Fibroblast of the aortic adventitia (primary cell): ENCODE measurements at regions not wholly inside any gene's neighbourhood (a gene's known extent, or its start where the extent isn't known, plus 50 kb on each side); places are given as distances from the start of the nearest gene placed in this dataset.
"Not testable (repeated sequence)": the region's sequence is repeated elsewhere in the genome, so short reads cannot be mapped to it uniquely, and the experiment has no call there.

Experiments
- DNase-seq: peaks from one replicate; pipeline ENCODE4 v3.0.0-alpha.2; 2010; ENCODE audit warnings: low read depth
- H3K4me3 ChIP-seq: 2 replicates; pipeline ENCODE4 v1.5.1; 2011; ENCODE audit warnings: low read depth, mild to moderate bottlenecking, control low read depth, low read length, moderate library complexity

DNA sequence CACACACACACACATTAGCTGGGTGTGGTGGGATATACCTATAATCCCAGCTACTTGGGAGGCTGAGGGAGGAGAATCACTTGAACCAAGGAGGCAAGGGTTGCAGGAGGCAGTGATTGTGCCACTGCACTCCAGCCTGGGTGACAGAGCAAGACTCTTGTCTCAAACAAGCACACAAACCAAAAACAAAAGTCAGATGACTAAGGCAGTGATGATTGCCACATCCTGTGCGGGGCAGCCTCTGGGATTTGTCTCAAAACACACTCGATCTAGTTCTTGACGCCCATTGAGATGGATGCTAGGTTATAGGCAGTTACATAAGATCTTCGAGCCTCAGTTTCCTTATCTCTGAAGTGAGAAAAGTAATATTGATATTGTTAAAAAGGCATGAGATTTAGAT is 57.8 kb upstream of the NBPF8 start:
- not testable (repeated sequence) for H3K4me3 ChIP-seq, DNase-seq

DNA sequence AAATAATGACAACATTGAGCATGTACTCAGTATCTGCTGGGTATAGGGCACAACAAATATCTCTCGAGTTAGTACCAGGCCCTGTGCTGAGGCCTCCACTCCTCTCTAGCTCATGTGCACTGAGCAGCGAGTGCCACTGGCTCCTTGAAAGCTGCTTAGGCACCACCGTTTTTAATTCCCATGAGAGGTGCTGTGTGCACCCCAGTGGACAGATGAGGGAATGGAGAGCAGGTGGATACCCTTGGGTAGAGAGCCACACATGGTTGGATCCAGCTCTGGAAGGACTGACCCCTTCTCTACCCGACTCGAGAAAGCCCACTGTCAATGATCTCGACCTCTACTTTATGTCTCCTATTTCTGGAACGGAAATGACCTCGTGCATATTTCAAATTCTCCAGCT is 58.7 kb upstream of the NBPF8 start:
- H3K4me3 ChIP-seq, DNase-seq: not testable (repeated sequence)

DNA sequence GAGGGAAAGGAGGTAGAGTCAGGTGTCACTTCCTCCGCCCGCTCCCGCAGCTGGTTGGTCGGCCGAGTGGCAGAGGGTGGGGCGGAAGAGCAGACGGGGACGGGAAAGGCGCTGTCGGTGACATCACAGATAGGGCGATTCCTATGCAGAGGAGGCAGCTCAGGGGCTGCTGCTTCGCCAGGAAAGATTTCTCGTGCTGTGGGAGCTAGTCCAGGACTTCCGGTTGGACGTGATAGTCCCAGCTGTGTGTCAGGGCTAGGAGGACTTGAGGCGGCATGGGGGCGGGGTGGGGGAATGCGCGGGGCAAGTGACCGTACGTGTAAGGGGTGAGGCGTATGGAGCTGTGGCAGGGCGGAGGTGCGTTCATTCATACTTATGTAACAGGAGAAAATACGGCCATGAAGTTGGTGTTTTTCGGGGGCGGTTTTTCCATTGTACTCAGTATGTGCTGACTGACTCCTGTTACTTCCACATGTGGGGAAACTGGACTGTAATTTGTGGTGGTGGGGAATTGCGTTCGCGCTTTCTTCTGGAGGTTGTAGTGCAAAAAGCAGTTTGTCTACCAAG is 60.1 kb upstream of the NBPF8 start:
- DNase-seq: peak; percentile 18
- H3K4me3 ChIP-seq: peak overlapping the region; percentile 49

DNA sequence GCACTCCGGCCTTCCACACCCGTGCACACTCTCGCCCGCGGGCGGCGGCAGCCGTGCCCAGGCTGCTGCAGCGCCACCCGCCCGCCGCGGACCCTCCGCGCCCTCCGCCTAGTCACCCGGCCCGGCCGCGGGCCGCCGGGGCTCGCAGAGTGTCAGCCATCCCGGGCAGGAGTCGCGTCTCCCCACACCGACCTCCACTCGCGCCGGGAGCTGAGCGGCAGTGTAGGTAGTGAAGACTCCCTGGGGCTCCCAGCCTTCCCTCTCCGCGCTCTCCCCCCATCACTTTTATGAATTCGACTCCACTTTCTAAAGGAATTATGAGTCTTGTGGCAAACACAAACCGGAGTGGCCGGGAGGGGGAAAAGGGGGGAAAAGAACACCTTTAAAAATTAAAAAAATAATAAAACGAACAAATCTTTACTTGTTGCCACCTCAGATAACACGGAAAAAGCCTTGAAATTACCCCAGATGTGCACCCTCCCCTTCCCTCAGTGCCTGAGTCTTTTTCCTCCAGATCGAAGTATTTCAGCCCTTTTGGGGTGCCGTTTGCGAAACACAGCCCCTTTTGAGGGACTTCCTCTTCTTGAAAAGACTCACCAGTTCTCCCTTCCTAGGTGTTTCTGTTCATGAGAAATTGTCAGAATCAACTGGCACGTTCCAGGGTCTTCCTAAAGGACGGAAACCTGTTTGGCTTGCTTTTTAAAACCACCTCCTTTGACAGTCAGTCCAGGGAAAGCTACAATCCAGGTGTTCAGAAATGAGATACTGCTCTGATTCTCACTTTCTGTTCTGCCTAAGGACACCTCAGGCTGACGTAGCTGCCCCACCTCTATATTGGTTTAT is 72.4 kb upstream of the NBPF8 start:
- not testable (repeated sequence) for H3K4me3 ChIP-seq, DNase-seq

DNA sequence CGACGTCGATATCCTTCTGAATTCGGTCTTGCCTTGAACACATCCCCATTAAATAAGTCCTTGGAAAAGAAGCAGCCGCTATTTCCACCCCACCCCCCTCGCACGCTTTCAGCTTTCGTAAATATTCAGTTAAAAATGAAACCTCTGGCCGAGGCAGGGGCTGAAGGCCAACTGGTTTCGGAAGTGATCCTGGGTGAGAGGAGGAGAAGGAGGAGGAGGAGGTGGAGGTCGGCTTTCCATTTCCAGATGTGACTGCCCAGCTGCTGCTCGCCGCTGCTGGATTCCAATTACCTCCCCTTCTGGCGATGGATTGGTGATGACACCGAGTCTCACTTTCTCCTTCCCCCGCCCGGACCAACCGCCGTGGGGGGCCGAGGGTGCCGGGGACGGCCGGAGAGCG is 73.1 kb upstream of the NBPF8 start:
- peak overlapping the region; percentile 58 for H3K4me3 ChIP-seq
- peak; percentile 16 for DNase-seq

DNA sequence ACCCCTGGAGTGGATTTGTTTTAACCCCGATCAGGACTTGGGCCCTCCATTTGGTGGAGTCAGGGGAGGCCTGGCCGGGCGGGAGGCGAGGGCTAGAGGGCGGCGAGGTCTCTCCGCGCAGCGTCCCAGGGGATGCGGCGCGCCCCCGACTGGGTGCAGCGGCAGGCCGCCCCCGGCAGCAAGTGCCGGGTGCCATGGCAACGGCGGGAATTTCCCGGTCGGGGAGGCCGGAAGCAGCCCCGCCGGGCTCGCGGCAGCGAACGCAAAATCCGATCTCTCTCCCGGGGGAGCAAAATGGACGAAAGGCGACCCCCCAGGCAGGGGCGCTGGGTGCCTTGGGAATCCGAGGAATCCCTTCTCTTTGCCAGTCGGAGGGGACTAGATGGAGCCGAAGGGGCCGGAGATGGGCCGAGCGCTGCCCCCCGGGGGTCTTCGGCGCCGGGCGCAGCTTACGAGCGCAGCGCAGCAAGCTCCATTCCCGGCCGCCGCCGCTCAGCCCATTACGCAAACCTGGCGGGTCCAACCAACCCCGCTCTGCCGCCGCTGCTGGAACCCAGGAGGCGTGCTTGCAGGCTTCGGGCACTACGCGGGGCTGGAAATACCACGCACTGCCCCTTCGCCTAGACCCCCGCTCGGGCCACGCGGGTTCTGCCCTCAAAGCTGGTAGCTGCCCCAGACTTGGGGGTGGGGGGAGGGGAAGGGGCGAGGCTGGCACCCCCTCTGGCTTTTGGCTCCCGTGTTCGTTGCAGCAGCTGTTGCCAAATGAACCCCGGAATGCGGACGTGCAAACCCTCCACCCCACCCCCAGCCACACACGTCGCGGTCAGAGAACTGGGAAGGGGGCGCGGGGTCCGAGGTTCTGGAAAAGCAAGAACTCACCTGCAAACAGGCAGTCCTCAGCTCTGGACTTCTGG is 73.7 kb upstream of the NBPF8 start:
- peak overlapping the region; percentile 58 for H3K4me3 ChIP-seq
- DNase-seq: not testable (repeated sequence)

DNA sequence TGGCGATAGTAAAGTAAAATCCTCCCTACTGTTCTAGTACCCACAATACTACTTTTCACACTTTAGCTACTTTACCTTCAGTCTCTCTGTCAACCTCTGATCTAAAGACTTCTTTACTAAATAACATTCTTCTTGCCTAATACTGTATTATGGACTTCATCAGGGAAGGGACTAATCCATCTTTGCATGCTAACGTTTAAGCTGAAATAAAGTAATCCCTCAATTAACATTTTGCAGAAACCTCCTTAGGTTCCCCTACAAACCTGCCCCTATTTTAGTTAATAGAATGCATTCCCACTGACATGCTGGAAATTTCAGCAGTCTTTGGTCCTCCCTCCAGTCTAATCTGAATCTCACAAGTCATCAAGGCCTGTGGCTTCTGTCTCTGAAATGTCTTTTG is 99.1 kb upstream of the NBPF8 start:
- H3K4me3 ChIP-seq, DNase-seq: not testable (repeated sequence)

DNA sequence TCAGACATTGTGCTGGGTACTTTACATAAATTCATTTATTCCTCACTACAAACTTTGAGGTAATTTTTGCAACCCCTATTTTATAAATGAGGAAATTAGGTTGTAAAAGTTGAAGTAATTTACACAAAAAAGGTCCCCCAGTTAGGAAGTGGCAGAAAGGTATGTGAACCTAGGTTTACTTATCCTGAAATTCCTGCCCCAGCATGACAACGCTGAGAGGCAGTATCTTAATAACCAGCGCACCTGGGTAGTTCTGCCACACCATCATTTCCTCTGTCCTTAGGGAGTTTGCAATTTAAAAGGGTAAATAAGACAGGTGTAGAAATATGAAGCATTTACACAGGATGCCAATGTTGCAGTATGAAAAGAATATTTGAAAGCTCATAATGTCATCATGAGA is 102.9 kb upstream of the NBPF8 start:
- not testable (repeated sequence) for H3K4me3 ChIP-seq, DNase-seq

DNA sequence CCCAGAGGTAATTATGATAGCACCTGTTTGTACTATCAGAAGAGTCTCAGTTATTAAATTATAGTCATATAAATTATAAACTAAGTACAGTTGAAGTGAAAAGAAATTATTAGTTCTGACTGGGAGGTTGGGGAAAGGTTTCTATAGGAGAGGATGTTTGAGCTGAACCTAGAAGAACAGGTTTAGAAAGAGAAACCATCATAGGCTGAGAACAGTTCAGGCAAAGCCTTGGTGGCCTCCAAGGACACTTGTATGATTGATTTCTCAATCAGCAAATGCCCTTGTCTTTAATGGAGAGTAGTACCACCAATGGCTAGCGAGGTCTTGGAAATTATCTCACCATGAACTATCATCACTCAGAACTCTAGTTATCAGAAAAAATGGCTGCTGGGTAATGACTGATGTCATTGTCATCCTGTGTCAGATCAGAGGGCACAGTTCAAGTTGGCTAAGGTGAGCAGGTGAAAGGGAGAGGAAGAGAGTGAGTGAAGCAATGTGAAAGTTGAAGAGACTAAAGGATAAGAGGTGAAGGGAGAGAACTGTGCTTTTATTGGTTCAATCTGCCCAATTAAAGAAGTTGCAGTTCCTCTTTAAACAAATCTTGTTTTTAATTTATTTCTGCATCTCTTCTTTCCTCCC is 105.8 kb upstream of the NBPF8 start:
- not testable (repeated sequence) for H3K4me3 ChIP-seq, DNase-seq

DNA sequence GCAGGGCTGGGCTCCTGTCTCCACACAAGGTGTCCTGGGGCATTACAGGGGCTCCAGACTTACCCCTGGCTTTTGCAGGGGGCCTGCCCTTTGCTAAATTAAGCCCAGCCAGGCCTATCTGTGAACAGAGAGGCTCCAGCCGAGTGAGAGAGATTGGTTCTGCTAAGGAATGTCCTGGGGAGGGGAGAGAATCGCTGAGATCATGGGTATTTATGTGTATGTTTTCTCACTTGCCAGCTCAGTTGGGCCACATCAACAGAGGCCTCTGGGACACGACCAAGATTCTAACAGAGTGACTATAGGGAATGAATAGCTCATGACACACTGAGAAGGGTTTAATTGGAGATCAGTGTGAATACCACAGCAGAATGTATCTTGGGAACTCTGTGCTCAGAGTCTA is 109.8 kb upstream of the NBPF8 start:
- DNase-seq, H3K4me3 ChIP-seq: not testable (repeated sequence)

DNA sequence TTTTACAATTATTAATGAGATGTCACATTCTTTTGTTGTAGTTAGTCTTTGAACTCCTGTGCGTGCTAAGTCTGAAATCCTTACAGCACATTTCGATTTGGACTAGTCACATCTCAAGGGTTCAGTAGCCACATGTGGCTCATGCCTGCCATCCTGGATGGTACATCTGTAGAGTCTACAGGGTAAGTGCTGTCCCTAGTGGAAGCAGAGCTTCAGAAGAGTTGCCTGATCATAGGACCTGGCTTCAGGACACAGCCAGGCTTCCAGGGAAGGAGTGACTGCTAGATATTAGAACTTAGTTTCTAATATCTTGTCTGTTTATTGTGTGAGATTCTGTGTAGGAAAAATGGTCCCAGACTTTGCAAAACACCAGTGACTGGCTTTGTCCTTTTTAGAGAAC is 110.5 kb upstream of the NBPF8 start:
- DNase-seq, H3K4me3 ChIP-seq: not testable (repeated sequence)

DNA sequence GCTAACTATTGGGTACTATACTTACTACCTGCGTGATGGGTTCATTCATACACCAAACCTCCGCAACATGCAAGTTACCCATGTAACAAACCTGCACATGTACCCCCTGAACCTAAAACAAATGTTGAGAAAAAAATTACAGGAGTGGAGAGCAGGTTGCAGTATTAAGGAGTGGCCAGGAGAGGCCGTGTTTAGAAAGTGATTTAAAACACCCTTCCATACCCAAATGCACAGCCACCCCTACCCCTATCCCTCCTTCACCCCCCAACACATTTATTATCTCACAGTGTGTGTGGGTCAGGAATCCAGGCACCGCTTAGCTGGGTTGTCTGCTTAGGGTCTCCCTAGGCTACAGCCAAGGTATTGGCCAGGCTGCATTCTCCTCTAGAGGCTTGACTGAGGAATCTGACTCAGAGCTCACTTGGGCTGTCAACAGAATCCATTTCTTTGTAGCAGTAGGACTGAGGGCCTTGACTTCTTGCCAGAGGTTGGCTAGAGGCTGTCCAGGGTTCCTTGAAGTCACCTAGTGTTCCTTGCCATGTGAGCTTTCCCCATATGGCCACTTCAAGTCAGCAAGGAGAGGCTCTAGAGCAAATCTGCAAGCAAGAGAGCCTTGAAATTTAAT is 115.3 kb upstream of the NBPF8 start:
- DNase-seq, H3K4me3 ChIP-seq: not testable (repeated sequence)

DNA sequence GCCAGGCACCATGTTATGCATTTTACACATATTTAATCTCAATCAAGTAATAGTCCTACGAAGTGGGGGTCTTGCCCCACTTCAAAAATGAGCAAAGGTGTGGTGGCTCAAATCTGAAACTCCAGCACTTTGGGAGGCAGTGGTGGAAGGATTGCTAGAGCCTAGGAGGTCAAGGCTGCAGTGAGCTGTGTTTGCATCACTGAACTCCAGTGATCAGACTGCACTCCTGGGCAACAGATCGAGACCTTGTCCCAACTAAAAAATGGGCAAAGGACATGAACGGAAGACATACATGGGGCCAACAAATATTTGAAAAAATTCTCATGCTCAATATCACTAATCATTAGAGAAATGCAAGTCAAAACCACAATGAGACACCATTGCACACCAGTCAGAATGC is 116.3 kb upstream of the NBPF8 start:
- not testable (repeated sequence) for H3K4me3 ChIP-seq, DNase-seq

DNA sequence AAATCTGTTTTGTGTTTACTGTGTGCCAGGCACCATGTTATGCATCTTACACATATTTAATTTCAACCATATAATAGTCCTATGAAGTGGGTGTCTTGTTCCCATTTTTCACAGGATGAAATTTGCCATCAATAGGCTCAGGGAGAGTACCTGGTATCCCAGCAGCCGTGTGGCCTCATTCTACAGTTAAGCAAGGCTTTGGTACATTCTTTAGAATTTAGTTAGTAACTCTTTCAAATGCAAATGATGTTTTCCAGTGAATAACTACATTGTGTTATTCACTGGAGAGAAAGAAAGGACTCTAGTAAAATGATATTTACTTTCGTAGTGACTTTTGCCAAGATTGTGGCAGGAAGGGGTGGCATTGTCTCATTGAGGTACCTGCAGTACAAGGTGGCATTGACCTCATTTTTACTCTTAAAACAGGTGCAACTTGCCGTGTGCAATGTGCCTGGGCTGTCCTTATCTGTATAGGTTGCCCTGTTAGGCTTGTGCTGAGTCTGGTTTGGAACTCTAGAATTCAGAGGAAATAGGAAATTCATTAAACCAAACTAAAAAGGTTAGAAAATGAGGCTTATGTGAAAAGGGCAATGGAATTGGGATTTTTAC is 117.4 kb upstream of the NBPF8 start:
- H3K4me3 ChIP-seq, DNase-seq: not testable (repeated sequence)

DNA sequence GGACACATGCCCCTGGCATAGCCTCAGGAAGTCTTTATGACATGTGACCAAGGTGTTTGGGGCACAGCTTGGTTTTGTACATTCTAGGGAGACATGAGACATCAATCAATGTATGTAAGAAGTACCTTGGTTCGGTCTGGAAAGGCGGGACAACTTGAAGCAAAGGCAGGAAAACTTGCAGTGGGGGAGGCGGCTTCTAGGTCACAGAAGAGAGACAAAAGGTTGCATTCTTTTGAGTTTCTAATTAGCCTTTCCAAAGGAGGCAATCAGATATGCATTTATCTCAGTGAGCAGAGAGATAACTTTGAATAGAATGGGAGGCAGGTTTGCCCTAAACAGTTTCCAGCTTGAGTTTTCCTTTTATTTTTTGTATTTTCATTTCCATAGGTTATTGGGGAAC is 113.8 kb upstream of the SEC22B start:
- DNase-seq, H3K4me3 ChIP-seq: not testable (repeated sequence)

DNA sequence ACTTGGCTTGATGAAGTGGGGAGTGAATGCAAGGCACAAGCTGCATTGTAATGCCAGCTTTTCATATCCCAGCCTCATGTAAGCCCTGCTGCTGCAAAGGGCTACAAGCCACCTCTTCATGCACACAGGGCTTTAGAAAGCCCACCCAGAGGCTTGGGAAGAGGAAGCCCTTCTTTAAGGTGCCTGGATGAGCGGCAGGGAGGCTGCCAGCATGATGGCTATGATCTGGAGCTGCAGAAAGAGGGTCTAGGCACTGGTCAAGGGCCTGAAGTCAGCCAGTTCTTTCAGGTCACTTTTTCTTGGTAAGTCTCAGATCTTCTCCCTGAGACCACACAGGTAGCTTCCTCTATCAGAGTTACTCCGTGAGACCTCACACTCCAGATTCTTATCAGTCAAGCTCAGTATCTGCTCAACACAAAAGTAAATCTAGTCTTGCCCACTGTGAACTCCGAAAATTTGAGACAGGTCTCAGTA is 113.3 kb upstream of the SEC22B start:
- not testable (repeated sequence) for H3K4me3 ChIP-seq, DNase-seq

DNA sequence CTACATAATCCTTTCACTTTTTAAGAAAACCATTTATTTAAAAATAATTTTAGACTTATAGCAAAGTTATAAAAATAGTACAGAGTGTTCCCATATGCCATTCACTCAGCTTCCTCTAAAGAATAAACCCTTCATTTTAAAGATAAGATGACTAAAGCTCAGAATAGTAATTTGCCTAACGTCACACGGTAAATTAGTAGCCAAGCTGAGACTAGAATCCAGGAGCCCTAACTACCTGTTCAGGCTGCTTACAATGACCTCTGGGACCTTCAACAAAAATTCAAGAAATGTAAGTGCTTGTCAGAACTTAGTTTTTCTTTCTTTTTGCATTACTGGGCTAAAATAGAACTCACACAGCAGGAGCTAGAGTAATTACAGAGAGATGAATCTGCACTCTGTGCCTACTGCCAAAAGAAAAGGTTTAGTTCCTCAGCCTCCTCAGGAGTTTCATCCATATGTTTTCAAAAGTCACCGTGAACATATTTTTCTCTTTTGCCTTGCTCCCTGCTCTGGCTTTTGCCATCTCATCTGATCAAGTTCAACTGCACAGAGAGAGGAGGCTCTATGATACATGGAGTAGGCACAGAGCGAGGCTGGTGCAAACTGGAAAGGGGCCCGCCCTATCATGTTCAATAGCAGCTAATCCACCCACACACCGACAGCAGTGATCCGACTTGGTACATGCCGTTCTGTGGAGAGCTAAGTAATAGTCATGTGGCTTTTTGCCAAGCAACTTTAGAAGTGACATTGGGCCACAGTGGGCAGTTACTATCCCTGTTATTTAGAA is 112.7 kb upstream of the SEC22B start:
- not testable (repeated sequence) for H3K4me3 ChIP-seq, DNase-seq
